ENCODE measurements at regions not wholly inside any gene's neighbourhood (a gene's known extent, or its start where the extent isn't known, plus 50 kb on each side); places are given as distances from the start of the nearest gene placed in this dataset.

DNA sequence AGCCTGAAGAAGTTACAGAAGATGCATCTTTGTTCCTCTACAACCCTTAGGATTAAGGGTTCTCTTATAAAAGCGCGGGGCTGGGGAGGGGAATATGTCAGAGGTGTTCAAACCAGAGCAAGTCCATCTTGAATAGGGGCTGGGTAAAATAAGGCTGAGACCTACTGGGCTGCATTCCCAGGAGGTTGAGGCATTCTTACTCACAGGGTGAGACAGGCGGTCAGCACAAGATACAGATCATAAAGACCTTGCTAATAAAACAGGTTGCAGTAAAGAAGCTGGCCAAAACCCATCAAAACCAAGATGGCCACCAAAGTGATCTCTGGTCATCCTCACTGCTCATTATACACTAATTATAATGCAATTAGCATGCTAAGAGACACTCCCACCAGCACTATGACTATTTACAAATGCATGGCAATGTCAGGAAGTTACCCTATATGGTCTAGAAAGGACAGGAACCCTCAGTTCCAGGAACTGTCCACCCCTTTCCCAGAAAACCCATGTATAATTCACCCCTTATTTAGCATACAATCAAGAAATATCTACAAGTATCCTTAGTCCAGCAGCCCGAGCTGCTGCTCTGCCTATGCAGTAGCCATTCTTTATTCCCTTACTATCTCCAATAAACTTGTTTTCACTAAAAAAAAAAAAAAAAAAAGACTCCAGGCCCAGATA lies 108.1 kb upstream of the FOXN3 start:
- no peak overlapping the region for H3K4me3 ChIP-seq (ENCODE audit: low read length)
- Mint-ChIP-seq H3K36me3 (ENCODE audit: low read depth) (peaks cover 17% of the 10 kb centered on the region), H3K27ac (no peak overlapping the region), H3K9me3 (peaks cover 31% of the 10 kb centered on the region), H3K4me3 (no peak overlapping the region), H3K27me3 (ENCODE audit: insufficient read depth) (no peaks in the 10 kb centered on the region), H3K4me1 (no peaks in the 10 kb centered on the region)
- TF ChIP-seq, protein P1, sequence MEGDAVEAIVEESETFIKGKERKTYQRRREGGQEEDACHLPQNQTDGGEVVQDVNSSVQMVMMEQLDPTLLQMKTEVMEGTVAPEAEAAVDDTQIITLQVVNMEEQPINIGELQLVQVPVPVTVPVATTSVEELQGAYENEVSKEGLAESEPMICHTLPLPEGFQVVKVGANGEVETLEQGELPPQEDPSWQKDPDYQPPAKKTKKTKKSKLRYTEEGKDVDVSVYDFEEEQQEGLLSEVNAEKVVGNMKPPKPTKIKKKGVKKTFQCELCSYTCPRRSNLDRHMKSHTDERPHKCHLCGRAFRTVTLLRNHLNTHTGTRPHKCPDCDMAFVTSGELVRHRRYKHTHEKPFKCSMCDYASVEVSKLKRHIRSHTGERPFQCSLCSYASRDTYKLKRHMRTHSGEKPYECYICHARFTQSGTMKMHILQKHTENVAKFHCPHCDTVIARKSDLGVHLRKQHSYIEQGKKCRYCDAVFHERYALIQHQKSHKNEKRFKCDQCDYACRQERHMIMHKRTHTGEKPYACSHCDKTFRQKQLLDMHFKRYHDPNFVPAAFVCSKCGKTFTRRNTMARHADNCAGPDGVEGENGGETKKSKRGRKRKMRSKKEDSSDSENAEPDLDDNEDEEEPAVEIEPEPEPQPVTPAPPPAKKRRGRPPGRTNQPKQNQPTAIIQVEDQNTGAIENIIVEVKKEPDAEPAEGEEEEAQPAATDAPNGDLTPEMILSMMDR (conservative IDR thresholded peaks at IDR 0.05) = no peak
- no peaks in the 10 kb centered on the region for H3K4me1 ChIP-seq (ENCODE audit: control insufficient read depth, insufficient read depth, low read length)
- H3K27me3 ChIP-seq (ENCODE audit: control insufficient read depth, insufficient read depth, low read length, poor library complexity, severe bottlenecking) = no peaks in the 10 kb centered on the region
- H3K9ac ChIP-seq (ENCODE audit: extremely low read depth, low read length, poor library complexity, severe bottlenecking) = no peak overlapping the region
- peaks cover 6% of the 10 kb centered on the region for H3K9me3 ChIP-seq (ENCODE audit: control insufficient read depth, low read length)
- H3K27ac ChIP-seq (ENCODE audit: low read depth, low read length) = no peak overlapping the region
- 72 to 100% methylated on average over 3 to 4 of the region's 4 CpGs for WGBS, 2 experiments (ENCODE audit: insufficient coverage in 1 of 2, insufficient read length in 1 of 2)
- H3K36me3 ChIP-seq (ENCODE audit: control insufficient read depth, insufficient read depth, low read length) = no peaks in the 10 kb centered on the region
- no peak for DNase-seq

DNA sequence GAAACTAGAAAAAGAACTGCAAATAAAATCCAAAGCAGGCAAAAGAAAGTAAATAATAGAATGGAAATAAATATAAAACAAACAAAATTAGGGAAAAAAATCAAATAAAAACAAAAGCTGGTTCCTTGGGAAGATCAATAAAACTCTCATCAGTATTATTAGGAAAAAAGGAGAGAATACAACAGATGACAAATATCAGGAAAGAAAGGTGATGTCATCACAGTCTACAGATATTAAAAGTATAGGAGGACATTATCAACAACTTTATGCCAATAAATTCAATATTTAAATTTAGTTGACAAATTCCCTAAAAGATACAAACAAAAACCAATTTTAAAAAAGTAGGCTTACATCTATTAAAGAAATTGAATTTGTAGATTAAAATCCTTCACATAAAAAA lies 107.4 kb upstream of the FOXN3 start:
- H3K4me3 ChIP-seq (ENCODE audit: low read length) = no peak overlapping the region
- no peak overlapping the region for H3K9ac ChIP-seq (ENCODE audit: extremely low read depth, low read length, poor library complexity, severe bottlenecking)
- H3K27ac ChIP-seq (ENCODE audit: low read depth, low read length) = no peak overlapping the region
- H3K4me1 ChIP-seq (ENCODE audit: control insufficient read depth, insufficient read depth, low read length) = no peaks in the 10 kb centered on the region
- H3K9me3 ChIP-seq (ENCODE audit: control insufficient read depth, low read length) = peaks cover 6% of the 10 kb centered on the region
- H3K4me1 Mint-ChIP-seq = peaks cover 3% of the 10 kb centered on the region
- H3K36me3 Mint-ChIP-seq (ENCODE audit: low read depth) = peaks cover 17% of the 10 kb centered on the region
- TF ChIP-seq, protein P1 (conservative IDR thresholded peaks at IDR 0.05) = no peak
- H3K9me3 Mint-ChIP-seq = peaks cover 27% of the 10 kb centered on the region
- no peaks in the 10 kb centered on the region for H3K36me3 ChIP-seq (ENCODE audit: control insufficient read depth, insufficient read depth, low read length)
- no peak overlapping the region for H3K4me3 Mint-ChIP-seq
- no peak overlapping the region for H3K27ac Mint-ChIP-seq
- no peaks in the 10 kb centered on the region for H3K27me3 Mint-ChIP-seq (ENCODE audit: insufficient read depth)
- no peaks in the 10 kb centered on the region for H3K27me3 ChIP-seq (ENCODE audit: control insufficient read depth, insufficient read depth, low read length, poor library complexity, severe bottlenecking)
- DNase-seq = no peak

DNA sequence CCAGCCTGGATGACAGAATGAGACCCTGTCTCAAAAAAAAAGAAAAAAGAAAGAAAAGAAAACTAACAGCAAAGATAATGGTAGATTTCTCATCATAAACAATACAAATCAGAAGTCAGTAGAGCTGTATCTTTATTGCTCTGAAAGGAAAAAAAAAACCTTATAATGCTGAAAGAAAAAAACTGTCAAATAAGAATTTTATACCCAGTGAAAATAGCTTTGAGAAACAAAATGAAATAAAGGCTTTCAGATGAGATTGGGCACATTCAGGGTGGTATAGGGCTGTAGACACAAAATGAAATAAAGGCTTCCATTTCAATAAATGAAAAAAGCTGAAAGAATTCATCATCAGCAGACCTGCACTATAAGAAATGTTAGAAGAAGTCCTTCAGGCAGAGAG lies 105.0 kb upstream of the FOXN3 start:
- H3K4me3 ChIP-seq (ENCODE audit: low read length) = no peak overlapping the region
- Mint-ChIP-seq H3K27ac (no peak overlapping the region), H3K4me1 (peaks cover 6% of the 10 kb centered on the region), H3K4me3 (no peak overlapping the region), H3K27me3 (ENCODE audit: insufficient read depth) (no peaks in the 10 kb centered on the region), H3K36me3 (ENCODE audit: low read depth) (peaks cover 8% of the 10 kb centered on the region), H3K9me3 (peaks cover 17% of the 10 kb centered on the region)
- H3K27me3 ChIP-seq (ENCODE audit: control insufficient read depth, insufficient read depth, low read length, poor library complexity, severe bottlenecking) = no peaks in the 10 kb centered on the region
- TF ChIP-seq, protein P1 (conservative IDR thresholded peaks at IDR 0.05) = no peak
- no peaks in the 10 kb centered on the region for H3K4me1 ChIP-seq (ENCODE audit: control insufficient read depth, insufficient read depth, low read length)
- peaks cover 6% of the 10 kb centered on the region for H3K9me3 ChIP-seq (ENCODE audit: control insufficient read depth, low read length)
- H3K27ac ChIP-seq (ENCODE audit: low read depth, low read length) = no peak overlapping the region
- no peak for DNase-seq
- no peak overlapping the region for H3K9ac ChIP-seq (ENCODE audit: extremely low read depth, low read length, poor library complexity, severe bottlenecking)
- H3K36me3 ChIP-seq (ENCODE audit: control insufficient read depth, insufficient read depth, low read length) = no peaks in the 10 kb centered on the region
